Mucosa of descending colon (tissue), 3 donors: ENCODE measurements at regions not wholly inside any gene's neighbourhood (a gene's known extent, or its start where the extent isn't known, plus 50 kb on each side); places are given as distances from the start of the nearest gene placed in this dataset.

Source experiments
- ATAC-seq: fragments of 200-7000 bp; cut with Tn5 transposase; one replicate; pipeline ENCODE4 v1.9.1; 2020; ENCODE audit warnings: mild to moderate bottlenecking, moderate library complexity
- DNase-seq, 3 donors: peaks; one replicate each; pipeline ENCODE4 v3.0.0-alpha.2; 2020
- H3K36me3 ChIP-seq: fragments of 200-600 bp; one replicate; pipeline ENCODE4 v1.8.0; 2021; ENCODE audit warnings: low read depth, mild to moderate bottlenecking
- H3K4me1 ChIP-seq: fragments of 200-600 bp; one replicate; pipeline ENCODE4 v1.8.0; 2021; ENCODE audit warnings: low read depth, mild to moderate bottlenecking
- H3K4me3 ChIP-seq: fragments of 200-600 bp; one replicate; pipeline ENCODE4 v1.8.0; 2021; ENCODE audit warnings: mild to moderate bottlenecking
- H3K9me3 ChIP-seq: fragments of 200-600 bp; one replicate; pipeline ENCODE4 v1.8.0; 2021; ENCODE audit warnings: mild to moderate bottlenecking
- intact Hi-C, 2 donors: fragments of 100-400 bp; cut with DNase I in 1 of 2; cut with micrococcal nuclease in 1 of 2; formaldehyde crosslinking; loops; one replicate each; pipeline versions ENCODE4 v1.11.0 to v1.11.1; 2022; cut with DNase I, micrococcal nuclease
- TF ChIP-seq, protein P1 (sequence below): fragments of 200-600 bp; IDR thresholded peaks from one replicate; pipeline ENCODE4 v1.8.0; 2022; ENCODE audit warnings: antibody characterized with exemption, mild to moderate bottlenecking
- donor health status: DM: no; HTN: no; CAD: no; lungs with moderate emphysema.
- donor health status: DM: no; HTN: no; CAD: no.
- donor health status: DM: no; HTN: yes; CAD: no.

DNA sequence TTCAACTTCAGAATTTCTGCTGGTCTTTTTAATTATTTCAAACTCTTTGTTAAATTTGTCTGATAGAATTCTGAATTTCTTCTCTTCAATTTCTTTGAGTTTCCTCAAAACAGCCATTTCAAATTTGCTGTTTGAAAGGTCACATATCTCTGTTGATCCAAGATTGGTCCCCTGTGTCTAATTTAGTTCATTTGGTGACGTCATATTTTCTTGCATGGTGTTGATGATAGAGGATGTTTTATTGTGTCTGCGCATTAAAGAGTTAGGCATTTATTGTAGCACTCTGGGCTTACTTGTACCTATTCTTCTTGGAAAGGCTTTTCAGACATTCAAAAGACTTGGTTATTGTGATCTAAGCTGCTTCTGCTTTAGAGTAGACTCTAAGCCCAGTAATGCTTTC is 698.4 kb upstream of the LRRTM1 start:
- Histone ChIP-seq H3K4me3 (no peak overlapping the region), H3K9me3 (peaks cover 42% of the 10 kb centered on the region), H3K36me3 (no peaks in the 10 kb centered on the region), H3K4me1 (no peaks in the 10 kb centered on the region)
- intact Hi-C loops, result no loop called here
- ATAC-seq, result no peak
- DNase-seq, result no peak
- TF ChIP-seq, protein P1, sequence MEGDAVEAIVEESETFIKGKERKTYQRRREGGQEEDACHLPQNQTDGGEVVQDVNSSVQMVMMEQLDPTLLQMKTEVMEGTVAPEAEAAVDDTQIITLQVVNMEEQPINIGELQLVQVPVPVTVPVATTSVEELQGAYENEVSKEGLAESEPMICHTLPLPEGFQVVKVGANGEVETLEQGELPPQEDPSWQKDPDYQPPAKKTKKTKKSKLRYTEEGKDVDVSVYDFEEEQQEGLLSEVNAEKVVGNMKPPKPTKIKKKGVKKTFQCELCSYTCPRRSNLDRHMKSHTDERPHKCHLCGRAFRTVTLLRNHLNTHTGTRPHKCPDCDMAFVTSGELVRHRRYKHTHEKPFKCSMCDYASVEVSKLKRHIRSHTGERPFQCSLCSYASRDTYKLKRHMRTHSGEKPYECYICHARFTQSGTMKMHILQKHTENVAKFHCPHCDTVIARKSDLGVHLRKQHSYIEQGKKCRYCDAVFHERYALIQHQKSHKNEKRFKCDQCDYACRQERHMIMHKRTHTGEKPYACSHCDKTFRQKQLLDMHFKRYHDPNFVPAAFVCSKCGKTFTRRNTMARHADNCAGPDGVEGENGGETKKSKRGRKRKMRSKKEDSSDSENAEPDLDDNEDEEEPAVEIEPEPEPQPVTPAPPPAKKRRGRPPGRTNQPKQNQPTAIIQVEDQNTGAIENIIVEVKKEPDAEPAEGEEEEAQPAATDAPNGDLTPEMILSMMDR, result no peak

DNA sequence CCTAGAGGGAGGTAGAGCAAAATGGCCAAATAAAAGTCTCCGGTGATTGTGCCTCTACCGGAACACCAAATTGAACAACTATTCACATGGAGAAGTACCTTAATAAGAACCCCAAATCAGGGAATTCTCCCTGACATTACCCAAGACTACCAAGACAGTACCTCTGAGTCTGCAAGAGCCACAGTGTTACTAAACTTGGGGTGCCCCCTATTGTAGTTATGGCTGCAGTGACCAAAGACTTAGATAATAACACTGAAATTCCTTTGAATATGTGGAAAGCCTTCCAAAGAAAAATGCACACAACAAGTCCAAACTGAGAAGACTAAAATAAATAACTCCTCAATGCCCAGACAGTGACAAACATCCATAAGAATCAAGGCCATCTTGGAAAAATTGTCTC is 682.9 kb upstream of the LRRTM1 start:
- H3K4me3 ChIP-seq, result no peak overlapping the region
- H3K9me3 ChIP-seq, result peaks cover 7% of the 10 kb centered on the region
- ATAC-seq (no peak), DNase-seq (no peak)
- intact Hi-C loops, result no loop called here
- H3K4me1 ChIP-seq, result no peaks in the 10 kb centered on the region
- TF ChIP-seq, protein P1, result no peak
- no peaks in the 10 kb centered on the region for H3K36me3 ChIP-seq

DNA sequence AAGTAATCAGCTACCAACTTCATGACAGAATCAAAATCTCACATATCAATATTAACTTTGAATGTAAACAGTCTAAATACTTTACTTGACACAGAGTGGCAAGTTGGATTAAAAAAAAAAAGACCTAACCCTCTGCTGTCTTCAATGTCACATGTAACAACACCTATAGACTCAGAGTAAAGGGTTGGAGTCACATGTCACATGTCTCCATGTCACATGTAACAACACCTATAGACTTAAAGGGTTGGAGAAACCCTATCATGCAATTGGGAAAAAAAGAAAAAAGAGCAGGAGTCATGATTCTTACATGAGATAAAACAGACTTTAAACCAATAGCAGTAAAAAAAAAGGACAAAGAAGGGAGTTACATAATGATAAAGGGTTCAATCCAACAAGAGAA is 665.3 kb upstream of the LRRTM1 start:
- Histone ChIP-seq H3K4me1 (no peaks in the 10 kb centered on the region), H3K4me3 (no peak overlapping the region), H3K36me3 (no peaks in the 10 kb centered on the region), H3K9me3 (peaks cover 60% of the 10 kb centered on the region)
- no peak for DNase-seq
- TF ChIP-seq, protein P1, result no peak
- ATAC-seq, result no peak
- intact Hi-C loops, result no loop called here

DNA sequence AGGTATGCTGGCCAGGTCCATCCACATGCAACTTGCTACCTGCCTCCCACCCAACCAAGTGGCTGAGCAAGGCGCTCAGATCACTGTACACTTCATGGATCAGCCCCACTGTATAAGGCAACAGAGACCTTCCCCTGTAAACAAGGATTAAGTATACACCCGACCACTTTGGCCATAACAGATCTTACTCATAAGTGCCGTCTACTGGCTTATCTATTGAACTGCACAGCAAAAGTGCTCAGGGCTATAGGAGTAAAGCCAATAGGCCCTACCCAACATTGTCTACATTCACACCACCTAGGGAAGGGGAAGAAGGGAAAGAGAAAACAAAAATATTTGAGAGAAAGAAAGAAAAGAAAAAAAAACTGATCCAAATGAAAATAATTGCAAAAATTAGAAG is 663.9 kb upstream of the LRRTM1 start:
- TF ChIP-seq, protein P1, result no peak
- intact Hi-C loops, result no loop called here

DNA sequence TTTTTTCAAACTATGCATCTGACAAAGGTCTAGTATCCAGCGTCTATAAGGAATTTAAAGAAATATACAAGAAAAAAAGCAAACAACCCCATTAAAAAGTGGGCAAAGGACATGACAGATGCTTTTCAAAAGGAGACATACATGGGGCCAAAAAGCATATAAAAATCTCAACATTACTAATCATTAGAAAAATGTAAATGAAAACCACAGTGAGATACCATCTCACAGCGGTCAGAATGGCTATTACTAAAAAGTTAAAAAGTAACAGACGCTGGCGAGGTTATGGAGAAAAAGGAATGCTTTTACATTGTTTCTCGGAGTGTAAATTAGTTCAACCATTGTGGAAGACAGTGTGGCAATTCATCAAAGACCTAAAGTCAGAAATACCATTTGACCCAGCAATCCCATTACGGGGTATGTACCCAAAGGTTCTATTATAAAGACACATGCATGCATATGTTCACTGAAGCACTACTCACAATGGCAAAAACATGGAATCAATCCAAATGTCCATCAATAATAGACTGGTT is 643.1 kb upstream of the LRRTM1 start:
- TF ChIP-seq, protein P1, result no peak
- Histone ChIP-seq H3K36me3 (no peaks in the 10 kb centered on the region), H3K4me1 (no peaks in the 10 kb centered on the region), H3K4me3 (no peak overlapping the region), H3K9me3 (peaks cover 3% of the 10 kb centered on the region)
- DNase-seq (no peak), ATAC-seq (no peak)
- intact Hi-C loops, result no loop called here

More for the DNA sequence above, 663.9 kb upstream of the LRRTM1 start:
- no peaks in the 10 kb centered on the region for H3K36me3 ChIP-seq
- DNase-seq (no peak), ATAC-seq (no peak)
- H3K9me3 ChIP-seq, result peaks cover 60% of the 10 kb centered on the region
- no peak overlapping the region for H3K4me3 ChIP-seq
- no peaks in the 10 kb centered on the region for H3K4me1 ChIP-seq

DNA sequence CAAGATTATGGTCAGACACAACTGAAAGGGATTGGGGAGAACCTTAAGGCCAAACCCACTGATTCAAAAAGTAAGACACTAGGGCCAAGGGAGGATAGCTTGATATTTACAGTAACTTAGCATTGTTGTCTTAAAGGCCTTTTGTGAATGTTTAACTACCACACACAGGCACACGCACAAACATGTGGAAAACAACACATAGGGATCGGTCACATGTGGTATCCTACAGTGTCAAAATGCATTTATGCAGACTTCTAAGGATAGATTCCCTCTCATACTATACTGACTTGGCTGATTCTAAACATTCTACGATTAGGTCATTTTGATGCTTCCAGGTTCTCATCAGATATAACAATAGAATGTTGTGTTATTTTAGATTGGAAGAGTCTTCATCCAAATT is 638.9 kb upstream of the LRRTM1 start:
- DNase-seq (no peak), ATAC-seq (no peak)
- H3K4me1 ChIP-seq, result no peaks in the 10 kb centered on the region
- no peaks in the 10 kb centered on the region for H3K36me3 ChIP-seq
- peaks cover 3% of the 10 kb centered on the region for H3K9me3 ChIP-seq
- TF ChIP-seq, protein P1, result no peak
- H3K4me3 ChIP-seq, result no peak overlapping the region
- intact Hi-C loops, result no loop called here
